Liver (tissue), 8 donors: ENCODE measurements at regions not wholly inside any gene's neighbourhood (a gene's known extent, or its start where the extent isn't known, plus 50 kb on each side); places are given as distances from the start of the nearest gene placed in this dataset.

ENCODE experiments used
- DNase-seq: peaks from one replicate; pipeline ENCODE4 v3.0.0-alpha.2; 2017; ENCODE audit warnings: low spot score
- H3K27ac ChIP-seq, 2 donors: one replicate each; pipeline ENCODE4 v1.7.0; 2013; ENCODE audit warnings: inconsistent platforms in 2 of 2, low read length in 2 of 2, control low read depth in 1 of 2, low read depth in 1 of 2, mild to moderate bottlenecking in 1 of 2
- H3K27me3 ChIP-seq, 4 donors: one replicate each; pipeline versions ENCODE4 v1.6.1 to v1.7.0; 2013; ENCODE audit warnings: low read length in 3 of 4, inconsistent platforms in 1 of 4, mild to moderate bottlenecking in 1 of 4, moderate library complexity in 1 of 4; ENCODE audit not compliant: control insufficient read depth in 4 of 4, insufficient read depth in 4 of 4
- H3K36me3 ChIP-seq, 4 donors: one replicate each; pipeline versions ENCODE4 v1.6.1 to v1.7.0; 2013; ENCODE audit warnings: low read length in 3 of 4, mild to moderate bottlenecking in 3 of 4, low read depth in 1 of 4, moderate library complexity in 1 of 4; ENCODE audit not compliant: control insufficient read depth in 4 of 4, insufficient read depth in 3 of 4
- H3K4me1 ChIP-seq, 4 donors: one replicate each; pipeline versions ENCODE4 v1.6.1 to v1.7.0; 2013; ENCODE audit warnings: low read length in 3 of 4, mild to moderate bottlenecking in 3 of 4, moderate library complexity in 1 of 4; ENCODE audit not compliant: control insufficient read depth in 4 of 4, insufficient read depth in 4 of 4
- H3K4me3 ChIP-seq, 3 donors: one replicate each; pipeline versions ENCODE4 v1.6.1 to v1.7.0; 2013; ENCODE audit warnings: low read length in 3 of 3, control low read depth in 1 of 3, low read depth in 1 of 3, mild to moderate bottlenecking in 1 of 3
- H3K9ac ChIP-seq, 2 donors: one replicate each; pipeline ENCODE4 v1.7.0; 2013; ENCODE audit warnings: low read length in 2 of 2, mild to moderate bottlenecking in 2 of 2, moderate library complexity in 2 of 2, control low read depth in 1 of 2, low read depth in 1 of 2
- H3K9me3 ChIP-seq, 4 donors: one replicate each; pipeline versions ENCODE4 v1.6.1 to v1.7.0; 2013; ENCODE audit warnings: low read length in 3 of 4; ENCODE audit not compliant: control insufficient read depth in 4 of 4
- ATF3 ChIP-seq: IDR thresholded peaks from 2 replicates; pipeline ENCODE4 v1.6.1; 2016; ENCODE audit warnings: antibody characterized with exemption
- CTCF ChIP-seq: fragments of 150-350 bp; IDR thresholded peaks from 2 replicates; pipeline ENCODE4 v1.5.1; 2017; ENCODE audit warnings: improper control_type of control experiment, low read depth, low read length; ENCODE audit not compliant: missing input control
- EGR1 ChIP-seq, 2 donors: IDR thresholded peaks; 2 replicates each; pipeline ENCODE4 v1.6.1; 2016 to 2018; ENCODE audit warnings: antibody characterized with exemption in 2 of 2, low read depth in 2 of 2
- FOXA1 ChIP-seq: IDR thresholded peaks from 2 replicates; pipeline ENCODE4 v1.6.1; 2016; ENCODE audit warnings: antibody characterized with exemption
- FOXA2 ChIP-seq: IDR thresholded peaks from 2 replicates; pipeline ENCODE4 v1.6.1; 2016; ENCODE audit warnings: antibody characterized with exemption
- GABPA ChIP-seq, 2 donors: IDR thresholded peaks in 1 of 2; conservative IDR thresholded peaks in 1 of 2; 2 replicates each; pipeline ENCODE4 v1.6.1; 2016; ENCODE audit warnings: antibody characterized with exemption in 2 of 2, mild to moderate bottlenecking in 1 of 2, moderate library complexity in 1 of 2
- HNF4G ChIP-seq: IDR thresholded peaks from 2 replicates; pipeline ENCODE4 v1.6.1; 2016; ENCODE audit warnings: antibody characterized with exemption
- JUND ChIP-seq, 2 donors: IDR thresholded peaks; 2 replicates each; pipeline ENCODE4 v1.6.1; 2016; ENCODE audit warnings: antibody characterized with exemption in 2 of 2
- MAX ChIP-seq: IDR thresholded peaks from 2 replicates; pipeline ENCODE4 v1.6.1; 2016; ENCODE audit warnings: antibody characterized with exemption
- NR2F2 ChIP-seq: IDR thresholded peaks from 2 replicates; pipeline ENCODE4 v1.6.1; 2016; ENCODE audit warnings: antibody characterized with exemption
- RAD21 ChIP-seq, 2 donors: IDR thresholded peaks; 2 replicates each; pipeline ENCODE4 v1.6.1; 2016; ENCODE audit warnings: antibody characterized with exemption in 2 of 2, mild to moderate bottlenecking in 2 of 2
- REST ChIP-seq: IDR thresholded peaks from 2 replicates; pipeline ENCODE4 v1.6.1; 2016; ENCODE audit warnings: antibody characterized with exemption, mild to moderate bottlenecking
- RXRA ChIP-seq, 2 donors: IDR thresholded peaks; 2 replicates each; pipeline ENCODE4 v1.6.1; 2017 to 2018; ENCODE audit warnings: antibody characterized with exemption in 2 of 2, mild to moderate bottlenecking in 1 of 2
- SP1 ChIP-seq: IDR thresholded peaks from 2 replicates; pipeline ENCODE4 v1.6.1; 2018; ENCODE audit warnings: antibody characterized with exemption, mild to moderate bottlenecking
- TAF1 ChIP-seq: conservative IDR thresholded peaks from 2 replicates; pipeline ENCODE4 v1.6.1; 2016; ENCODE audit warnings: antibody characterized with exemption, mild to moderate bottlenecking
- YY1 ChIP-seq: IDR thresholded peaks from 2 replicates; pipeline ENCODE4 v1.6.1; 2016; ENCODE audit warnings: antibody characterized with exemption, mild to moderate bottlenecking
- ZBTB33 ChIP-seq: IDR thresholded peaks from 2 replicates; pipeline ENCODE4 v1.6.1; 2016; ENCODE audit warnings: antibody characterized with exemption
- WGBS: extraction: QIAGEN DNeasy Blood & Tissue Kit; methylation state at CpG from one replicate; pipeline ENCODE4 v1.1.7; 2013; 5-methylcytosine and 5-hydroxymethylcytosine counted together
- donor health status: healthy.
- donor health status: healthy.
- donor health status: healthy.
- donor health status: healthy.
- donor health status: healthy.

- DNase-seq, result no peak
- 83% methylated on average over 4 of the region's 4 CpGs for WGBS
- no peaks in the 10 kb centered on the region for H3K36me3 ChIP-seq
- no peak overlapping the region for H3K27ac ChIP-seq
- peaks cover 0 to 2% (median 0%) of the 10 kb centered on the region in 4 donors for H3K27me3 ChIP-seq
- H3K9ac ChIP-seq, result no peak overlapping the region
- no peak for TF ChIP-seq NR2F2
- TF ChIP-seq FOXA2, result no peak
- no peak for TF ChIP-seq EGR1 (IDR thresholded peaks at IDR 0.05; ENCODE audit: low read depth in 2 of 2)
- TF ChIP-seq ZBTB33, result no peak
- no peak for TF ChIP-seq CTCF
- TF ChIP-seq RXRA (IDR thresholded peaks at IDR 0.05), result no peak
- no peak for TF ChIP-seq FOXA1
- TF ChIP-seq RAD21 (IDR thresholded peaks at IDR 0.05), result no peak
- TF ChIP-seq REST, result no peak
- no peak for TF ChIP-seq GABPA (IDR thresholded peaks at IDR 0.05 in 1 of 2, conservative IDR thresholded peaks at IDR 0.05 in 1 of 2)
- TF ChIP-seq SP1, result no peak
- TF ChIP-seq HNF4G, result no peak
- no peak for TF ChIP-seq JUND (IDR thresholded peaks at IDR 0.05)
- no peak for TF ChIP-seq MAX
- TF ChIP-seq TAF1, result no peak
- no peak overlapping the region for H3K4me3 ChIP-seq
- H3K4me1 ChIP-seq, result no peaks in the 10 kb centered on the region
- H3K9me3 ChIP-seq, result peaks cover 0 to under 1% (median 0%) of the 10 kb centered on the region in 4 donors
These were observed 312.1 kb upstream of the DEFB112 start for GRCh38 chr6:50361641-50362331.

GRCh38 chr6:50362706-50363105 is 313.0 kb upstream of the DEFB112 start:
- DNase-seq, result no peak
- H3K27me3 ChIP-seq, result peaks cover 0 to 2% (median 0%) of the 10 kb centered on the region in 4 donors
- 64% methylated on average over 1 of the region's 1 CpG for WGBS
- H3K27ac ChIP-seq, result no peak overlapping the region
- no peak overlapping the region for H3K4me3 ChIP-seq
- H3K4me1 ChIP-seq, result no peaks in the 10 kb centered on the region
- no peaks in the 10 kb centered on the region for H3K36me3 ChIP-seq
- no peaks in the 10 kb centered on the region for H3K9me3 ChIP-seq
- H3K9ac ChIP-seq, result no peak overlapping the region
- TF ChIP-seq ATF3 (no peak), REST (no peak), FOXA1 (no peak), RAD21 (IDR thresholded peaks at IDR 0.05) (no peak), TAF1 (no peak), NR2F2 (no peak), SP1 (no peak), EGR1 (IDR thresholded peaks at IDR 0.05; ENCODE audit: low read depth in 2 of 2) (no peak), YY1 (no peak), CTCF (no peak)
